Keratinocyte (primary cell): ENCODE measurements at regions not wholly inside any gene's neighbourhood (a gene's known extent, or its start where the extent isn't known, plus 50 kb on each side); places are given as distances from the start of the nearest gene placed in this dataset.
A peak's percentile ranks its signal among the peaks of the same experiment; 100 is the strongest.

Experiments used
- DNase-seq: peaks from one replicate; pipeline ENCODE4 v3.0.0-alpha.2; 2011; ENCODE audit warnings: low read depth, missing footprints, low spot score
- FAIRE-seq: peaks from 2 replicates; lab custom pipeline; 2011; peaks lifted over from hg19 to GRCh38; lab: Jason Lieb, UNC
- H2AFZ ChIP-seq: 2 replicates; pipeline ENCODE4 v1.6.0; 2012; ENCODE audit warnings: low read length, control low read depth, inconsistent platforms; ENCODE audit not compliant: control insufficient read depth
- H3K27ac ChIP-seq: 2 replicates; pipeline ENCODE4 v1.5.1; 2011; ENCODE audit warnings: low read length; ENCODE audit not compliant: control insufficient read depth, insufficient read depth
- H3K27me3 ChIP-seq: 3 replicates; pipeline ENCODE4 v1.6.0; 2011; ENCODE audit warnings: low read length; ENCODE audit not compliant: control insufficient read depth, insufficient read depth; ENCODE audit errors: extremely low read depth
- H3K36me3 ChIP-seq, 2 experiments: 2 replicates in 1 of 2; 3 replicates in 1 of 2; pipeline ENCODE4 v1.5.1; 2011; ENCODE audit warnings: low read length in 2 of 2, mild to moderate bottlenecking in 1 of 2; ENCODE audit not compliant: control insufficient read depth in 2 of 2, insufficient read depth in 2 of 2; ENCODE audit errors: extremely low read depth in 1 of 2
- H3K4me1 ChIP-seq: 3 replicates; pipeline ENCODE4 v1.5.1; 2011; ENCODE audit warnings: low read length; ENCODE audit not compliant: control insufficient read depth, insufficient read depth; ENCODE audit errors: extremely low read depth
- H3K4me2 ChIP-seq: 3 replicates; pipeline ENCODE4 v1.6.0; 2011; ENCODE audit warnings: low read depth, low read length; ENCODE audit not compliant: control insufficient read depth, insufficient read depth; ENCODE audit errors: extremely low read depth
- H3K4me3 ChIP-seq, 3 experiments: fragments of 200-600 bp in 1 of 3; sonication (generic) in 1 of 3; 2 replicates in 2 of 3; 3 replicates in 1 of 3; pipeline ENCODE4 v1.5.1; 2011 to 2016; ENCODE audit warnings: low read length in 3 of 3, mild to moderate bottlenecking in 3 of 3, control low read depth in 2 of 3, inconsistent platforms in 1 of 3, low read depth in 1 of 3, mixed read lengths in 1 of 3, mixed run types in 1 of 3, moderate library complexity in 1 of 3; ENCODE audit not compliant: control insufficient read depth in 2 of 3, insufficient read depth in 2 of 3; ENCODE audit errors: extremely low read depth in 1 of 3
- H3K79me2 ChIP-seq: 2 replicates; pipeline ENCODE4 v1.6.0; 2012; ENCODE audit warnings: low read length; ENCODE audit not compliant: control insufficient read depth, insufficient read depth
- H3K9ac ChIP-seq: 3 replicates; pipeline ENCODE4 v1.6.0; 2011; ENCODE audit warnings: low read length; ENCODE audit not compliant: control insufficient read depth, insufficient read depth; ENCODE audit errors: extremely low read depth
- H3K9me1 ChIP-seq: 3 replicates; pipeline ENCODE4 v1.6.0; 2011; ENCODE audit warnings: low read length; ENCODE audit not compliant: control insufficient read depth, insufficient read depth; ENCODE audit errors: extremely low read depth
- H3K9me3 ChIP-seq: 2 replicates; pipeline ENCODE4 v1.5.1; 2012; ENCODE audit warnings: low read depth, low read length; ENCODE audit not compliant: control insufficient read depth
- H4K20me1 ChIP-seq: 3 replicates; pipeline ENCODE4 v1.6.0; 2011; ENCODE audit warnings: low read length; ENCODE audit not compliant: control insufficient read depth, insufficient read depth; ENCODE audit errors: extremely low read depth
- EZH2 ChIP-seq: IDR thresholded peaks from one replicate; pipeline ENCODE4 v1.6.1; 2012; ENCODE audit warnings: inconsistent platforms, mild to moderate bottlenecking, low read length, moderate library complexity
- dilution Hi-C: fragments of 300-500 bp; cut with MboI; formaldehyde crosslinking; loops from one replicate; pipeline ENCODE4 v1.7.0; 2020; ENCODE audit warnings: low sequenced_read_pairs; ENCODE audit not compliant: extremely low pct_ligation_motif_present
- TF ChIP-seq, protein P1 (sequence below), 3 experiments: IDR thresholded peaks in 1 of 3; conservative IDR thresholded peaks in 1 of 3; optimal IDR thresholded peaks in 1 of 3; 2 replicates in 2 of 3; 3 replicates in 1 of 3; pipeline versions ENCODE3 to v1.5.1; 2011; ENCODE audit warnings: low read length in 3 of 3, mild to moderate bottlenecking in 3 of 3, moderate library complexity in 2 of 3, control low read depth in 1 of 3, inconsistent platforms in 1 of 3; ENCODE audit not compliant: insufficient read depth in 2 of 3; ENCODE audit errors: extremely low read depth in 1 of 3

DNA sequence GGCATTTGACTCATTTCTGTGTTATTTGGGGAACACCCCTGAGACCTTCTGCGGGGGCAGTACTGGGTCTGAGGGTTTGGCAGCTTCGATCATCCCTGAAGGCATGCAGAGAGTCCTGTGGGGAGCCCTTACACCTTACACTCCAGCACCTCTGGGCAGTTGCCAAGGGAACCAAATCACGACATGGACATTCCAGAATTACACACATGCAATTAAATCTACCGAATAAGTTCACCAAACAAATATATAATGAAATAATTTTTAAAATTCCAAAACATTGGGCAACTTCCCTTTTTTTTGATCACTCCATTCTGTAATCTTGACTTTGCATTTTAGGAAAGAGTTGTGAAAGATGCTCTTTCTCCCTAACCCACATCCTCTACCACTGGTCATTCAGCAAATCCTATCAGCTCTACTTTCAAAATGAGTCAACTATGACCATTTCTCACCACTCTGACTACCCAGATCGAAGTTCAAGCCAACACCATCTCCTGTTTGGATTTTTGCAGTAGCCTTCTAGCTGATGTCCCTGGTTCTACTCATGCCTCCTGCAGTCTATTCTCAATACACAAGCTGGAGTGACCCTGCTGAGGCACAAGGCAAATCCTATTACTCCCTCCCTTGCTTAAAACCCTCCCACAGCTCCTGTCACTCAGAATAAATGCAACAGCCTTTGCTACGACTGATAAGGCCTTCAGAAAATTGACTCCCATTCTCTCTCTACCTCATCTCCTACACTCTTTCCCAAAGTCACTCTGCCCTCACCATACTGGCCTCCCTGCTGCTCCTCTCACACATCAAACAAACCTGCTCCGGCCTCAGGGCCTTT, 533.3 kb downstream of the HACE1 start:
- H4K20me1 ChIP-seq: no peaks in the 10 kb centered on the region
- TF ChIP-seq, protein P1, sequence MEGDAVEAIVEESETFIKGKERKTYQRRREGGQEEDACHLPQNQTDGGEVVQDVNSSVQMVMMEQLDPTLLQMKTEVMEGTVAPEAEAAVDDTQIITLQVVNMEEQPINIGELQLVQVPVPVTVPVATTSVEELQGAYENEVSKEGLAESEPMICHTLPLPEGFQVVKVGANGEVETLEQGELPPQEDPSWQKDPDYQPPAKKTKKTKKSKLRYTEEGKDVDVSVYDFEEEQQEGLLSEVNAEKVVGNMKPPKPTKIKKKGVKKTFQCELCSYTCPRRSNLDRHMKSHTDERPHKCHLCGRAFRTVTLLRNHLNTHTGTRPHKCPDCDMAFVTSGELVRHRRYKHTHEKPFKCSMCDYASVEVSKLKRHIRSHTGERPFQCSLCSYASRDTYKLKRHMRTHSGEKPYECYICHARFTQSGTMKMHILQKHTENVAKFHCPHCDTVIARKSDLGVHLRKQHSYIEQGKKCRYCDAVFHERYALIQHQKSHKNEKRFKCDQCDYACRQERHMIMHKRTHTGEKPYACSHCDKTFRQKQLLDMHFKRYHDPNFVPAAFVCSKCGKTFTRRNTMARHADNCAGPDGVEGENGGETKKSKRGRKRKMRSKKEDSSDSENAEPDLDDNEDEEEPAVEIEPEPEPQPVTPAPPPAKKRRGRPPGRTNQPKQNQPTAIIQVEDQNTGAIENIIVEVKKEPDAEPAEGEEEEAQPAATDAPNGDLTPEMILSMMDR (optimal IDR thresholded peaks at IDR 0.05 in 1 of 3, IDR thresholded peaks at IDR 0.05 in 1 of 3, conservative IDR thresholded peaks at IDR 0.05 in 1 of 3; ENCODE audit: extremely low read depth in 1 of 3, insufficient read depth in 2 of 3, low read length in 3 of 3): no peak
- no peak for TF ChIP-seq EZH2
- H3K36me3 ChIP-seq: no peaks in the 10 kb centered on the region
- dilution Hi-C loops: no loop called here
- no peak overlapping the region for H3K4me3 ChIP-seq
- H3K27me3 ChIP-seq: no peaks in the 10 kb centered on the region
- DNase-seq (no peak), FAIRE-seq (no peak)
- no peak overlapping the region for H3K9ac ChIP-seq
- no peaks in the 10 kb centered on the region for H3K4me1 ChIP-seq
- H3K9me3 ChIP-seq: no peaks in the 10 kb centered on the region
- H3K4me2 ChIP-seq: peak overlapping the region; percentile 40
- H2AFZ ChIP-seq: no peak overlapping the region
- H3K27ac ChIP-seq: no peak overlapping the region
- H3K79me2 ChIP-seq: no peaks in the 10 kb centered on the region
- H3K9me1 ChIP-seq: no peaks in the 10 kb centered on the region

DNA sequence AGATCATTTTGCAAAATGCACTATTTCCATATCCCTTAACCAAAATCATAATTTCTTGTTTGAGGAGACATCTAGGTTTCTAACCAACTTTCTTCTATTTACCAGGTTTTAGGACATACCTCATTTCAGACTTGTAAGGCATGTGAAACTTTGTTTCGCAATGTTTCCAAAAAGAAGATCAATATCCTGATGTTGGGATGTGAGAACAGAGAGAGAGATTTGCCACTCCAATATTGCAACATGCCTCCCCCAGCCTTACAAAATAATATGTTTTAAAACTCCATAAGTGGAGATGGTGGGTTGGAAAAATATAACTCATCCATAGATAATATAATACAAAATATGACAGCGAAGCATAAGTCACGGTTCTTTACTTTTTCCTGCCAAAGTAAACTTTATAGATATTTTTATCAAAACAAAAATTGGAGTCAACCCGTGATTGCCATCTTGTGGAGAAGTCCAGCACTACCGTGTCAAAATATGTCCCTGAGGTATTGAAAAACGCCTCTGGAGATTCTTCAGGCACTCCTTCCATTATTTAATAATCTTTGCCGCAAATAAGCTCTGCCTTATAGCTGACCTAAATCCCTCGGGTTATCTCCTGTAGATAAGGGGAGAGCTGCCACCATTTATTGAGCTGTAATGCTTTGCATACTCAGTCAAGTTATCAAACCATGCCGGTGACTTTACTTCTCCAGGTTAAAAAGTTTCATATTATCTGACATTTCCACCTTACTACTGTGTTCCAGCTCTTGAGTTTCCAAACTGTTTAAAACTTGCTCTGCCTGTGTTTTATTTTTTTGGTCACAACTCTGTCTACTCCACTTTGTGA, 534.2 kb downstream of the HACE1 start:
- Histone ChIP-seq H3K4me3 (no peak overlapping the region), H3K79me2 (no peaks in the 10 kb centered on the region), H3K9ac (no peak overlapping the region), H3K27me3 (no peaks in the 10 kb centered on the region), H2AFZ (no peak overlapping the region), H4K20me1 (no peaks in the 10 kb centered on the region), H3K36me3 (no peaks in the 10 kb centered on the region), H3K9me3 (no peaks in the 10 kb centered on the region), H3K9me1 (no peaks in the 10 kb centered on the region), H3K4me2 (peak overlapping the region; percentile 40), H3K4me1 (no peaks in the 10 kb centered on the region), H3K27ac (no peak overlapping the region)
- FAIRE-seq (no peak), DNase-seq (no peak)
- TF ChIP-seq, protein P1 (optimal IDR thresholded peaks at IDR 0.05 in 1 of 3, IDR thresholded peaks at IDR 0.05 in 1 of 3, conservative IDR thresholded peaks at IDR 0.05 in 1 of 3; ENCODE audit: extremely low read depth in 1 of 3, insufficient read depth in 2 of 3, low read length in 3 of 3): peak; percentile 42 to 64 (median 50)
- no peak for TF ChIP-seq EZH2
- dilution Hi-C loops: no loop called here
